ENCODE measurements at regions not wholly inside any gene's neighbourhood (a gene's known extent, or its start where the extent isn't known, plus 50 kb on each side); places are given as distances from the start of the nearest gene placed in this dataset.
"Not testable (repeated sequence)": the region's sequence is repeated elsewhere in the genome, so short reads cannot be mapped to it uniquely, and the experiment has no call there.

GRCh38 chr10:11691319-11691755, 50.8 kb upstream of the ECHDC3 start:
- no peak for FAIRE-seq

GRCh38 chr10:11689945-11690736, 52.0 kb upstream of the ECHDC3 start:
- no peak for FAIRE-seq

- not testable (repeated sequence) for FAIRE-seq
Measured at GRCh38 chr10:11688448-11688795, 53.8 kb upstream of the ECHDC3 start.

DNA sequence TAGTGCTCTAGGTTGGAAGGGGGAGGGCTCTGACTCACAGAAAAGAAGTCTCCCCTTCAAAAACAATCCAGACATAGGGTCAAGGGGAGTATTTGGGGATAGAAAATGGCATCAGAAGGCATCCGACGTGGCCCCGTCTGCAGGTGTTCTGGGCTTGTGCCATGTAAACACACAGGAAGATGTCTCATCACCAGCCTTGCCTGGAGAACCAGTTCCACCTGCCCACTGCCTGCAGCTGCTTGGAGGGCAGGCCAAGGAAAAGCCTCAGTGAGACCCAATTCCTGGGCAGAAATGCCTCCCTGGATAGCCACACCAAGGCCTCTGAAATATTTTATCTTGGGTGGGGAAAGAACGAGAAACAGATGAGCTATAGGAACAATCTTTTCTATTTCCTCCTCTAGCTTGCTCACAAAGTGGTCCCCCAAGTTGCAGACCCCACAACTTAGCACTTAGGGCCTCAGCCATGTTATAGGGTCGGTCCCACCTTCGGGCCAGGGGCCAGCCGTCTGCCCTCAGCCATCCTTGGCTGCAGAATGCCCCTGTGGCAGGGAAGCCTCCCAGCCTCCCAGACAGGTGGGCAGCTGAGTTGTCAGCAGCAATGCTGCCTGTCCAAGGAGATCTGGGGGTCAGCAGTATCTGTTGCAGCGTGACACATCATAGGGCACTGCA, 54.3 kb upstream of the ECHDC3 start:
- no peak for FAIRE-seq

DNA sequence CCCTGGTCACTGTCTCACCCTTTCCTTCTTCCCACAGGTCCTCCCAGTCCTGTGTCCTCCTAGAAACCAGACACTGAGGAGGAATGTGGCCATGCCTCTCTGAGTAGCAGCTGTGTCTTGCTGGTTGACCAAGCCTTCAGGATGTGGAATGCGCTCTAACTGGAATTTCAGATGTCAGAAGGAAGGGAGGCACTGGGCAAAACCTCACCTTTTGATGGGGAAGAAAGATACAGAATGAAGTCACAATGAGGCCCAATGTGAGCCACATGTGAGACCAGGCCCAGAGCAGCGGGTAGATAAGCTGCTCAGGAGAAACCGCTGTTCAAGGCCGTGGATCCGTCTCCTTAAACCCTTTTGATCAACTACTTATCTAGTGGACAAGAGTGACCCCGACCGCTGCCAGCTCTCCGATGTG, 54.8 kb upstream of the ECHDC3 start:
- no peak for FAIRE-seq

DNA sequence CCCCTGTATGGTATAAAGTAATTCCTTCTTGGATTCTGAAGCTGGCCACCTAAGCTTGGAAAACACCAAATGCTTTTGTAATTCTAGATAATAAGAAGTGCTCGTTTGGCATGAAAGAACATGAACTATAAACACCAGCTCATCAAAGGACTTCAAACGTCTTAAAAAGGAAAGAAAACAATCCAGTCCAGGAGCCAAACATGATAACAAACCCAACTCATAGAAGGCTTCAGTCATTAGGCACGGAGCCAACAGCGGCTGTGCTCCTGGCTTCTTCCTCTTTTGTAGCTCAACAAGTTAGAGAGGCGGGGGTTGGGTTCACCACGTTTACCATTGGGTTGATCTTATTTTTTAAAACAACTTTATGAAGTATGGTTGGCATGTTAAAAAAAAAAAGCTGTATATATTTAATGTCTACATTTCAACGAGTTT, 56.4 kb upstream of the ECHDC3 start:
- FAIRE-seq = peak; percentile 53

- no peak for FAIRE-seq
Measured at GRCh38 chr10:11684717-11685645, 57.2 kb upstream of the ECHDC3 start.

- not testable (repeated sequence) for FAIRE-seq
Measured at GRCh38 chr10:11684341-11684716, 57.9 kb upstream of the ECHDC3 start.

DNA sequence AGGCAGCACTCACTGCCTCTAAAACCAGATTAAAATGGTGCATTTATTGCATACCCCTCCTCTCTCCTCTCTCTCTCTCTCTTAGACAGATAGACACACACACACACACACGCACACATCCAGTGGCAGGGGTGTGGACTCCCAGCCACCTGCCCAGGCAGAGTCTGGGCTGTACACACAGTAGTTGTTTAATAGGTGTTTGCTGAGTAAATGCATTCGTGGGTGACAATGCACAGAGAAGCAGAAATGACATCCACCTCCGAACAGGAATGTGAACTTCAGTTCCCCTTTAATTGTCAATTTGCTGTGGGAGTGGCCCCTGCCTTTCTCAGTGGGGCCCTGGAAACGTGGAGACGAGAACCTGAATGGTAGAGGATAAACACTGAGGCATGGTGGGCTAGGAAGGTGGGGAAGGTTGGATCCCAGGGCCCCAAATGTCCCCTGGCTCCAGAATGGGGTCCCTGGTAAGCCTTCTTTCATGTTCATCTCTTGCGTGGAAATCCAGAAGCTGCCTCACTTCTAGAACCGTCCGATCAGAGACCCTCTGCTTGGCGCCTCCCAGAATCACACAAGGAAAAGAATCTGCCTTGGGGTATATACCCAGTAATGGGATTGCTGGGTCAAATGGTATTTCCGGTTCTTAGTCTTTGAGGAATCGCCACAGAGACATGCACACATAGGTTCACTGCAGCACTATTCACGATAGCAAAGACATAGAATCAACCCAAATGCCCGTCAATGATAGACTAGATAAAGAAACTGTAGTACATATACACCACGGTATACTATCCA, 58.5 kb upstream of the ECHDC3 start:
- FAIRE-seq = no peak

GRCh38 chr10:11682851-11683250, 59.3 kb upstream of the ECHDC3 start:
- no peak for FAIRE-seq

DNA sequence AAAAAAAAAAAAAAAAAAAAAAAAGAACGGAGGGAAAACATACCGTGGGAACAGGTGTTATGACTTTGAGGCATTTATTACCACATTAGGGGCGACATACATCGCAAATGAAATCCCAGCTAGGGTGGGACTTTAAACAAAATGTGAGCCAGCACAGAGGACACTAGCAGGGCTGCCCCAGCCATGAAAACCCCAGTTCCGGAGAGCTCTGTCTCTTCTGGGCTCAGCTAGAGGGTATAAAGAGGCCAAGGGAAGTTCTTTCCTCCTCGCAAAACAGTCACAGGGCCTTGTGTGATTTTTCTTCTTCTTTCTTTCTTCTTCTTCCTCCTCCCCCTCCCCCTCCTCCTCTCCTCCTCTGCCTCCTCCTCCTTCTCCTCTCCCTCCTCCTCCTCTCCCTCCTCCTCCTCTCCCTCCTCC, 59.9 kb upstream of the ECHDC3 start:
- no peak for FAIRE-seq

- no peak for FAIRE-seq
Measured at GRCh38 chr10:11680496-11680895, 61.7 kb upstream of the ECHDC3 start.

DNA sequence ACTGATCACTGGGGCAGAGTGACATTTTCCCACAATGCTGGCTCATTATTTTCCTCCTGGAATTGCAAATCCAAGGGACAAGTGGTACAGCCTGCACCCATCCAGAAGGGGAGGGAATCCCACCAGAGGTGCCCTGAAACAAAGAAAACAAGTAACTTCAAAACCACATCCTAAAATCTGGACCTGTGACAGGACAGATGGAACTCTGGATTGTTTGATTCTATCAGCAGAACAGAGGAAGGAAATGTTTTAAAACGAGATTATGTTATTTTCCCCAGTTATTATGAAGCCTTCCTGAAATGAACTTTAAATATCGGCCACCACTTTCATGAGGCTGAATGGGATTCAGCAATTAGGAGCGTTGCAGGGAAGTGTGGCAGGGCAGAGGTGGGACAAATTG, 62.2 kb upstream of the ECHDC3 start:
- FAIRE-seq = no peak

- no peak for FAIRE-seq
Measured at GRCh38 chr10:11678074-11678793, 63.9 kb upstream of the ECHDC3 start.

DNA sequence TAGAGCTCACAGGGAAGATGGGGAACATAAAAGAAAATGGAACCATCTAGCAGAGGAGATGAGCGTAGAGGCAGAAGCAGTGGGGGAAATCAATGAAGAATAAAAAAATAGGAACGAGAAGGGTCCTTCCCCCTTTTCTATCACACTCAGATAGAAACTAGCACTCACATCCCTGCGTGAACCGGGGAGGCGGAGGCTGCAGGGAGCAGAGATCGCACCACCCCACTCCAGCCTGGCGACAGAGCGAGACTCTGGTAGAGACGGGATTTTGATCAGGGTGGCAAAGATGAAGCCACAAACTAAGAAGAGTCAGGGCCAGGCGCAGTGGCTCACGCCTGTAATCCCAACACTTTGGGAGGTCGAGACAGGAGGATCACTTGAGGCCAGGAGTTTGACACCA, 64.7 kb upstream of the ECHDC3 start:
- FAIRE-seq = no peak

DNA sequence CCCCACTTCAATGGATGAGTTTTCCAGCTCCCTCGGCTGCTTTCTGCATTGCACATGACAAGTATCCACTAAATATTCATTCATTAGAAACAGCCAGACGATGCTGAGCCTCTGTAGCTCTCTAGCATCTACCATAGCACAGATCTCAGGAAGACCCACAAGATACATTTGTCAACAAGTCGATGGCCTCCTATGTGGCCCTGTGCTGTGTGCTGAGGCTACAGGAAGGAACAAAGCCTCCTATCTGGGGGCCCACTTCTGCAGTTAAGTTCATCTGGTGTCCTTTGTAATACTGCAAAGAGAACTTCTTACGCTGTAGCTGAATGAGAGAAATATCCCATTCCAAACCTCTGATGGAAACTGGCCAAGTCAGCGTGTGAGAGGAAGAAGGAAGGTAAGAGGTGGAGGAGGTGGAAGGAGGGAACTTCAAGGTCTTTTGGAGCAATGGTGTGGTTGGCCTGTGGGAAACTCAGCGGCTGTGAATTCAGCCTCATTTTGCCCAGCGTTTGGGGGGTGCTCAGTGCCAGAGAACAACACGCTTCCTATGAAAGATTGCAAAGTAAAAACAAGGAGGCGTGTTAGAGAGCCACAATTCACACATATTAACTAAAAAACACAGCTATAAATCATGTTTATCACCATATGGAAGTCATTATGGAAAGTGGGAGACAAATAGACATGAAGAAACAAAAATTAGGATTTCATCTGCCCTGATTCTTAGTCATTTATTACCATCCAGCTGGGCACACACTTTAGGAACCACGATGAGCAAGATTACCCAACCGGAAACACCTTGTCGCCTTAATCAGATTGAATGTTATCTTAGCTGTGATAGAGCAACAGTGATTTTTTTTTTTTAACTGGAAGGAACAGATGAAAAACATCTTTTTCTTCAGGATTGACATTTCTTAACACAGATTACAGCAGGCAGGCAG, 62.2 kb upstream of the USP6NL start:
- FAIRE-seq = peak; percentile 23

- FAIRE-seq = no peak
Measured at GRCh38 chr10:11672836-11673235, 61.4 kb upstream of the USP6NL start.

DNA sequence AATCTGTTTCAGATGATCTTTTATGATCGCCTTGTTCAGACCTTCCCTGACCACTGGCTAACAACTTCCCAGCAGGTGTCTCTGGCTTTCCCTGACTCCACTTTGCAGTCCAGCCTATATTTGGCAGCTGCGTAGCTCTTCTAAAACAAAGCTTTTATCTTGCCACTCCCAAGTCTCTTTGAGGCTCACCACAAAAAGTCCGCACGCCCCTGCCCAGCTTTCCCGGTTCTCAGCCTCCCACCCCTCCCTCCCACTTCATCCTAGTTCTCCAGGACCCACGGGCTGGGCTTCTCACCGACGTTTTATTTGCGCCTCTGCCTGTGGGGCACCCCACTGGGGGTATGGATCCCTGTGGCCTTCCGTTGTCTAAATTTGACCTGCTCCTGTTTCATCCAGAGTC, 58.9 kb upstream of the USP6NL start:
- no peak for FAIRE-seq

GRCh38 chr10:11668847-11669610, 57.6 kb upstream of the USP6NL start:
- no peak for FAIRE-seq

GRCh38 chr10:11667756-11668155, 56.3 kb upstream of the USP6NL start:
- no peak for FAIRE-seq

All from endometrium (tissue), 2 donors.